ENCODE measurements at regions not wholly inside any gene's neighbourhood (a gene's known extent, or its start where the extent isn't known, plus 50 kb on each side); places are given as distances from the start of the nearest gene placed in this dataset.
"Not testable (repeated sequence)": the region's sequence is repeated elsewhere in the genome, so short reads cannot be mapped to it uniquely, and the experiment has no call there.

- DNase-seq, result no peak
Measured at GRCh38 chr1:30229557-30229956, 493.8 kb downstream of the MATN1 start.

- no peak for DNase-seq
Measured at GRCh38 chr1:30226648-30227047, 496.7 kb downstream of the MATN1 start.

GRCh38 chr1:30225357-30225756, 498.0 kb downstream of the MATN1 start:
- DNase-seq, result no peak

GRCh38 chr1:30219675-30220074, 503.7 kb downstream of the MATN1 start:
- DNase-seq, result no peak

GRCh38 chr1:30218438-30218837, 504.9 kb downstream of the MATN1 start:
- no peak for DNase-seq

- DNase-seq, result no peak
Measured at GRCh38 chr1:30216602-30217001, 506.8 kb downstream of the MATN1 start.

GRCh38 chr1:30213936-30214335, 509.4 kb downstream of the MATN1 start:
- DNase-seq, result no peak

GRCh38 chr1:30207962-30208361, 515.4 kb downstream of the MATN1 start:
- not testable (repeated sequence) for DNase-seq

- DNase-seq, result not testable (repeated sequence)
Measured at GRCh38 chr1:30206631-30207030, 516.8 kb downstream of the MATN1 start.

GRCh38 chr1:30204916-30205315, 518.5 kb downstream of the MATN1 start:
- not testable (repeated sequence) for DNase-seq

- no peak for DNase-seq
Measured at GRCh38 chr1:30201015-30201414, 522.4 kb downstream of the MATN1 start.

- DNase-seq, result no peak
Measured at GRCh38 chr1:30200161-30200560, 523.2 kb downstream of the MATN1 start.

- DNase-seq, result no peak
Measured at GRCh38 chr1:30199563-30199962, 523.8 kb downstream of the MATN1 start.

- DNase-seq, result no peak
Measured at GRCh38 chr1:30198795-30199403, 524.5 kb downstream of the MATN1 start.

GRCh38 chr1:30198451-30198760, 525.0 kb downstream of the MATN1 start:
- no peak for DNase-seq

GRCh38 chr1:30197639-30198450, 525.5 kb downstream of the MATN1 start:
- DNase-seq, result no peak

GRCh38 chr1:30196872-30197638, 526.3 kb downstream of the MATN1 start:
- no peak for DNase-seq

- no peak for DNase-seq
Measured at GRCh38 chr1:30196457-30196856, 526.9 kb downstream of the MATN1 start.

GRCh38 chr1:30195424-30196134, 527.8 kb downstream of the MATN1 start:
- no peak for DNase-seq

GRCh38 chr1:30194741-30195423, 528.5 kb downstream of the MATN1 start:
- no peak for DNase-seq

GRCh38 chr1:30194046-30194619, 529.3 kb downstream of the MATN1 start:
- no peak for DNase-seq

GRCh38 chr1:30192969-30193630, 530.3 kb downstream of the MATN1 start:
- no peak for DNase-seq

All from activated T-cell treated with anti-CD3 and anti-CD28 coated beads, Interleukin-2, amount 50 U/mL, for 48 hours (primary cell).